SKM-1 (cell line): ENCODE measurements at regions not wholly inside any gene's neighbourhood (a gene's known extent, or its start where the extent isn't known, plus 50 kb on each side); places are given as distances from the start of the nearest gene placed in this dataset.

ENCODE experiments used
- DNase-seq: peaks from one replicate; lab custom pipeline; 2025; ENCODE audit not compliant: unreplicated experiment; lab: John Stamatoyannopoulos, UW

DNA sequence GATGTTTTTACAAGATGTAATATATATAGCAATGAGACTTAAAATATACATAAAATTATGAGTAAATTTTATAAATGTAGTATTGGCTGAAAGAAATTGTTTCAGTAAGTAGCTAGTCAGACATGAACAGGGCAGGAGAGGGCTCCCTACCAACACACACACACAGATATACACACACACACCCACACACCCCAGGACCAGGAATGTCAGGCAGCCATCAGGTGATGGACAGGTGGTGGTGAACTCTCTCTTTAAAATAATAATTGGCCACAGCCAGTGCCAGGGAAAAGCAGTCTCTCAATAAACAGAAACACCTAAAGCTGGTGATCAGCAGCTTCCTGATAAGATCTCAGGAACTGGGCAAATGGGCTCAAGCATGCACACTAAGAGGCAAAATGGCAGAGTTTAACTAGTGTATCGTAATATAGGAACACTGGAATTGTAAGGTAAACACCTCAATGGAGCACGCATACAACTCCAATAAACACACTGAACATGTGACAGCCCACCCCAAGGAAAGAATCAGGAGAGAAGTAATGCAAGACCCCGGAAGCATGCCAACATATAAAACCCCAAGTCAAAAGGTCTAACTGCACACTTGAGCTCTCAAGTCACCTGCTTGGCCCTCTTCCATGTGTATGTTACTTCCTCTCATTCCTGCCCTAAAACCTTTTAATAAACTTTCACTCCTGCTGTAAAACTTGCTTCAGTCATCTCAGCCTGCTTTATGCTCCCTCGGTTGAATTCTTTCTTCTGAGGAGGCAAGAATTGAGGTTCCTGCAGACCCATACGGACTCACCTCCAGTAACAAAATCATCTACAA lies 1034.1 kb upstream of the SEMA6D start:
- DNase-seq: no peak

DNA sequence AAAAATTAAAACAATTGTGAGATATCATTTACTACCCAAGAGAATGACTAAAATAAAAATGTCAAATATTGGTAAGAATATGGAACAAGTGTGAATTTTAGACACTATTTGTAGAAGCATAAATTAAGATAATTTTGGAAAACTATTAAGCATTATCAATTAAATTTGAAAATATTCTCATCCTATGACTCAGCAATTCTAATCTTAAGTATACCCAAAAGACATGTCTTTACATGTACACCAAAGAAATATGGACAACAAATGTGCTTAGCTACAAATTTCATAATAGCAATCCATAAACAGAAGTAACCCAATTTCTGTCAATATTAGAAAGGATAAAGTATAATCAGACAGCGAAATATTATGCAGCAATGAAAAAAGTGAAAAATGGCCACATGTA lies 1032.2 kb upstream of the SEMA6D start:
- no peak for DNase-seq

GRCh38 chr15:46685681-46686080 lies 1031.6 kb upstream of the SEMA6D start:
- DNase-seq: no peak

GRCh38 chr15:46696281-46696680 lies 1021.0 kb upstream of the SEMA6D start:
- no peak for DNase-seq

DNA sequence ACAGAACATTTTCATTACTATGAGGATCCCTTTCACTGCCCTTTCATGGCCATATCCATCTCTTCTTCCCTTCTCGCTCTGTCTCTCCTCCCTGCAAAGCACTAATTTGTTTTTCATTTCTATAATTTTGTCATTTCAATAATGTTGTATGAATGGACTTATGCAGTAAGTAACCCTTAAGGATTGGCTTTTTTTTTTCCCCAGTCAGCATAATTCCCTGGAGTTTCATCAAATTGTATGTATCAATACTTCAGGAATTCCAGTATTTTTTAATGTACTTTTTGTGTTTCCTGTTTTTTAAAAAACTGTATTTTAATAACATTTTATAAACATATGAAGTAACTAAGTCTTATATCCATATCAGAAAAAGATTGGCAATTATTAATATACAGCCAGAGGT lies 1016.0 kb upstream of the SEMA6D start:
- DNase-seq: no peak

DNA sequence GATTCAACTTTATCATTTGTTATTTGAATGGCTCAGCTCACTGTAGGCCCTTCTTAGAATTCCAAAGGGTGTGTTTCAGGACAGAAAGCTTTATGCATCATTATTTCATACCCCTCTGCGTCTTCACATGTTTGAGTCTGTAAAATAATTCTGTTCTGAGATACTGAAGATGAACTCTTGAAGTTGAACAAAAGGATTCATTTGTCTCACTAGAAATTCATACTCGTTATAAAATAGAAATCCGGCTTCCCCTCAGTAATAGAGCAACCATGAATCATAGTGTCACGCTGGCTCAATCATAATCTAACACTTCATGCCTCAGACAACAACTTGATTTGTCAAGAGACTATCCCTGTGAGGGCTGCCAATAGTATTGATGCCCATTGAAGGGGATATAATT lies 1015.4 kb upstream of the SEMA6D start:
- no peak for DNase-seq

DNA sequence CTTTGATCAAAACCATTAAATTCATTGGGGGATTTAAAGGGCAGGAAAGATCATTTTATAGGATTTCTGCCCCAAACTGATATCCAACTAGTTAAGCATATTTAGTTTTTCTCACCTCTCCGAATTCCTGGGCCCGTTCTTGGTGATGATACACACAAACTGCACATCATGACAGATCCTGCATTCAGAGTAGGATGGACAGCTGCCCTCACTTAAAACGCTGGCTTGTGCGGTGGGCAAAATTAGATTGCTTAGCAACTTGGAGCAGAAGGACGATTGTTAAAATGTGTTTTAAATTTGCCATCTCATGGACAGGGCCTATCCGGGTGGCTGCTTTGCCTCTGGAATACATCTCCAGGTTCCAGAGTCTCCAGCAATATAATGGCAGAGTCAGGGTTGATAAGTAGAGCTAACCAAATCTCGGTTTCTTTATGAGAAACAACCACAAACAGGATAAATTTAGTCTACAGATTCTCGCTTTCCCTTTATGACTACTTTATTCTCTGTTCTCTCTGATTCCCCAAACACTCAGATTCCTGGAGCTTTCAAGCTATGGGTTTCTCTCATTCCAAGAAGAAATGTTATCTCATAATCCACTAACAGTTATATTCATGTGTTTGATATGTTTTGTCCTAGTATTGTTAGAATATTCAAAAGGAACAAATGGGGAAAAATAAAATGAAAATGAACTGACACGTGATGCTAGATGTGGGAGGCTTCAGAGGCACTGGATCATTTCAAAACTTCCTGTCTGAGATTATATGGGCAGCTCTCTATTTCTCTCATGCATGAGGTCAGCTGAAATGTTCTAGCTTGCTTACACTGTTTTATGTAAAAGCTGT lies 1014.1 kb upstream of the SEMA6D start:
- no peak for DNase-seq

GRCh38 chr15:46703871-46704637 lies 1013.3 kb upstream of the SEMA6D start:
- no peak for DNase-seq

GRCh38 chr15:46707452-46707851 lies 1009.9 kb upstream of the SEMA6D start:
- DNase-seq: no peak

DNA sequence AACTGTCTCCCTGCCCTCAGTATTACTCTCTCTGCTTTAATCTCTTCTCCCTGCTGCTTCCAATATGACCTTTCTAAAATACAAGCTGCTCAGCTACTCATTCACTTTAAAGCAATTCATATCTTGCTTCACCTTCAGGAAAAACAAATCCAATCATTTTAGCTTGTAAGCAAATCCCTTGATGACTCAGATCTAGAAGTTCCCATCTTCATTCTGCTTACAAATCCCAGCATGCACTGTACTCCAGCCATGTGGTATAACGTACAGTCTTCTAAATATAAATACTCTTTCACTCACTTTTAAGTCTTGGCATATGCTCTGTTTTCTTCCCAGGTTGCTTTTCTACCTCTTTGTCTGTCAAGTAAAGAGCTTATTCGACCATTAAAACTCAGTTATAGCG lies 1009.1 kb upstream of the SEMA6D start:
- DNase-seq: no peak

- no peak for DNase-seq
These were observed 1007.7 kb upstream of the SEMA6D start for GRCh38 chr15:46709460-46710083.

DNA sequence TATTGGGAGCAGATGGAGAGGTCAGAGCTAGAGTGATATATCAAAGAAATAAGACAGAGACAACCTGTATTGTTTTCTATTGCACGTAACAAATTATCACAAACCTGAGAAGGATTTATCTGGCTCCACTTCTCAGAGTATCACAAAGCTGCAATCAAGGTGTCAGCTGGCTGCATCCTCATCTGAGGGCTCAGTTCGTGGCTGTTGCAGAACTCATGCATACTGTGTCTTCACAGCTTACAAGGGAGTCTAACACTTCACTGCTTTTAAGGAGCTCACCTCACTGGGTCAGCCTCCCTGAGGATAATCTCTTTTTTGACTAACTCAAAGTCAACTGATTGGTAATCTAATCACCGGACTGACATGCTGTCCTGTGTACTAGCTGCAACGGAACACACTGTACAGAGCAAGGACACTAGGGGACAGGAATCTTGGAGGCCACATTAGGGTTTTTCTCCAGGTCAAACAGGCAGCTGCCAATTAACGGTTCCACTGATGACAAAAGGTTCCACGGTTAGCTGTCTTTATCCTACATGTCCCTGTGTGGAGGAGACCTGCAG lies 1006.8 kb upstream of the SEMA6D start:
- DNase-seq: no peak

DNA sequence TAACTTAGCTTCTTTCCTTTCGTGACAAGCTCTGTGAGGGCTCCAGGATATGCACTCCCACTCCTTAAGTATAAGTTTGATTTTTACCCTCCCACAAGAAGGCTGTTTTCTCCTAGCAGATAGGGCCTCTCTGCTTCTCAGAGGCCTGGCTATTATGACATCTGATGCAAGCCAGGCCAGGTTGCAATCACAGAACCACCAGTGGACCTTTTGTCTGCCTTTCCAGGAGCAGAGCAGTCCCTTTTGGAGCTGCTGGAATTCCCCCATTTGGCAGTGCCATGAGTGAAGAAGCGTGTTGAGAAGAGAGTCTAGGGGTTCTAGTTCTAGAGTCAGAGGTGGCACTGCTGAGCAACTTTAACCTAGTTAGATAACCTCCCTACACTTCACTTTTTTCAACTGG lies 1004.3 kb upstream of the SEMA6D start:
- DNase-seq: no peak

DNA sequence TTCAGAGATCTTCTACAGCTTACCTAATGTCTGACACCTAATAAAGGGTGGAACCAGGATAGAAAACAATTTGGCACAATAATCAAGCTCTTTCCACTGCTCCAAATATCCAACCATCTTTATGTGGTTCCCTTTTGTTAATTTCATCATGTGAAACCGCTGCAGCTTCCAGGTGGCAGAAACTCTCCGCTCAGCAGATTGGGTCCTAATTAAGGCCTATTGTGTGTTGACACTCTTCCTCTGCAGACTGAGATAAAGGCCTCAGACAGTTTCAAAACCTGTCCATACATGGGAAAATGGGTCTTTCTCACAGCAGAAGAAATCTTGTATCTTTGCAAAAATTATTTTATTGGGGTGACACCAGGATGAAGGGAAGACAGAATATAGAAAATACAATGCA lies 1002.4 kb upstream of the SEMA6D start:
- no peak for DNase-seq

GRCh38 chr15:46723308-46723707 lies 994.0 kb upstream of the SEMA6D start:
- no peak for DNase-seq

DNA sequence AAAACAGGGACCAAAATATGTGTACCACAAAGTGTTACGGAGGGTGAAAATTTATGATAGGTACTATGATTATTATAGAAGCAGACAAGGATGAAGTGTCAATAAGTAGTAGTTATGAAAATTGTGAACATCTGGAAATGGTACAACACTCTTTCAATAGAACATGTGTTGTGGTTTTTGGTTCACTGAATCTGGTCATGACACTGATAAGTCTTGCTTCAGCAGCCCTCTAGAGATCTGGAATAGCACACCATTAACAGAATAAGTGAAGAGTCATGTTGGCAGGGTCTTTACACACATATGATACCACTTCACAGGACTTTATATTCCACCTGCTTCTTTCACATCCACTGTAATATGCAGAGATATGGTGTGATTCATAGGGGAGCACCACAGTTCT lies 985.2 kb upstream of the SEMA6D start:
- no peak for DNase-seq

DNA sequence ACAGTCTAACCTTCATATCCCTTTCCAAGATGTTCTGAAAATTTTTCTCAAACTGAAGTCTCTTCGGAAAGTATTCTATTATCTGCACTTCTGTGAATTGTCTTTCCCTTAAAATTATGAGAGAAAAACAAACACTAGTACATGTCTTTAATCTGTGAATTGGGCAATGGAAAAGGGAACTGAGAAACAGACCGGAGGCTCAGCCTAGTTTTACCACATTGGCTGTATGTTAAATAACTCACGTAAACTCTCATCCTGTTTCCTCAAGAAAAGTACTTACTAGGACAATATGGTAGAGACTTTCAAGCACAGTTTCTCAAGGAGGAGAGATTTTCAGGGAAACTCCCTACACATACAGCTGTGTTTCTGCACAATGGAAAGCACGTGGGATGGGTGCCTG lies 982.2 kb upstream of the SEMA6D start:
- no peak for DNase-seq

GRCh38 chr15:46751303-46751702 lies 966.0 kb upstream of the SEMA6D start:
- DNase-seq: no peak

DNA sequence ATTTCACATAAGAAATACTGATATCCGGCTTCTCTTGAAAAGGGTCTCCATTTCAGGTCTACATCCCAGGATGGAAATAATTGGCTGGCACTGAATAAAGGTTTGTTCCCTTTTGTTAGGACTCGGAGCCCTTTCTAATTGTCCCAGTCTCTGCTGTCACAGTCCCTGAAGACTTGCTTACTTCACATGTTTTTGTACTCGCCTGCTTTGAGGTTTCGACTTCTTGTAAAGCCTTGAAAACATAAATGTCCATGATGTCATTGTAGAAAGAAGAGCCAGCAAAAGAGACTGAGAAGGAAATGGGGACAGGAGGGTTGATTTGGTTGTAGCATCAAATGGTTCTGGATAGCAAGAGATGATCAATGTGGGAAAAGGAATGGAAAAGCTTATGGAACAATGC lies 963.4 kb upstream of the SEMA6D start:
- no peak for DNase-seq

DNA sequence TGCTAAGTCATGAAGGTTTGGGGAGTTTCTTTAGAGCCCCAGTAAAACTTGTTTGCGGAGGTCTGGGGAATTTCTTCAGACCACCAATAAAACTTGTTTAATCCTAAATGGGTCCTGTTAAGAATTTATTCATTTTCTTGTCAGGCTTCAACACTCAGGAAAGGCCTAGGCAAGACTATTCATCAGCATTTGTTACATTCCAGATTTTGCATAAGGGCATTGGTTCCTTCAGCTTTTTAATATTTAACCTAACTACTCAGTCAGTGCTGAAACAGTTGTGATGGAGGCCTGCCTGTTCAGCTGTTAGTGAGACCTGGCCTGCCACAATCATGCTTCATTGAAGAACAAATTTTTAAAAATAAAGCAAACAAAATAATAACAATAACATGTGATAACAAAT lies 954.2 kb upstream of the SEMA6D start:
- no peak for DNase-seq

DNA sequence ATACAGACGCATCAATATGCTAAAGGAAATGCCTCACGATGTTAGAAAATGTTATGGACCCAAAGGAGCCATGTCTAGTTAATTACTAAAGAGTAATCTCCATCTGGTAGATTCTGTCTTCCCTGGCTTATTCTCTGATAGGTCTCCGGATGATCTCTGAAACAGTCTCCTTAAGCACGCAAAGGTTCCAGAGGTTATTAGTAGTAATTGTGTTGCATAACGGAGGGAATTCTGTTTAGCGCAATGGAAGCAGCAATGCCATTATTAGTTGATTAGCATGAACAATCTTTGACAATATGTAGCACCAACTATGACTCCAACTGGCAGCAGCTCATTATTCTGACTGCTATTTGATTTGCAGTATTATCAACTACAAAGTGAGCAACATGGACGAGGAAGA lies 952.5 kb upstream of the SEMA6D start:
- no peak for DNase-seq
